H9 (cell line): ENCODE measurements at regions not wholly inside any gene's neighbourhood (a gene's known extent, or its start where the extent isn't known, plus 50 kb on each side); places are given as distances from the start of the nearest gene placed in this dataset.

Experiments used
- DNase-seq: peaks from one replicate; pipeline ENCODE4 v3.0.0-alpha.2; 2017
- H2AFZ ChIP-seq: one replicate; pipeline ENCODE4 v1.6.1; 2013; ENCODE audit warnings: mild to moderate bottlenecking, low read length, control low read depth, moderate library complexity
- H2AK5ac ChIP-seq: 2 replicates; pipeline ENCODE4 v1.6.1; 2013; ENCODE audit warnings: low read length, control low read depth, mixed read lengths; ENCODE audit not compliant: insufficient read length
- H2BK120ac ChIP-seq: one replicate; pipeline ENCODE4 v1.6.1; 2013; ENCODE audit warnings: low read depth, mild to moderate bottlenecking, low read length, control low read depth, inconsistent platforms; ENCODE audit not compliant: poor library complexity, severe bottlenecking
- H2BK12ac ChIP-seq: 2 replicates; pipeline ENCODE4 v1.6.1; 2013; ENCODE audit warnings: low read length, control low read depth, mixed read lengths, low read depth; ENCODE audit not compliant: insufficient read length
- H2BK15ac ChIP-seq: 2 replicates; pipeline ENCODE4 v1.6.1; 2013; ENCODE audit warnings: low read depth, low read length, control low read depth
- H2BK20ac ChIP-seq: one replicate; pipeline ENCODE4 v1.6.1; 2013; ENCODE audit warnings: low read depth, mild to moderate bottlenecking, low read length, control low read depth, inconsistent platforms; ENCODE audit not compliant: poor library complexity, severe bottlenecking
- H2BK5ac ChIP-seq: 2 replicates; pipeline ENCODE4 v1.6.1; 2013; ENCODE audit warnings: low read length, control low read depth, mixed read lengths; ENCODE audit not compliant: insufficient read length
- H3K14ac ChIP-seq: 2 replicates; pipeline ENCODE4 v1.6.1; 2013; ENCODE audit warnings: low read length, control low read depth; ENCODE audit not compliant: insufficient read depth
- H3K18ac ChIP-seq: 2 replicates; pipeline ENCODE4 v1.6.1; 2013; ENCODE audit warnings: low read depth, mild to moderate bottlenecking, mixed read lengths, low read length, control low read depth; ENCODE audit not compliant: insufficient read length
- H3K23ac ChIP-seq: 2 replicates; pipeline ENCODE4 v1.6.1; 2013; ENCODE audit warnings: low read length, control low read depth, mixed read lengths, low read depth; ENCODE audit not compliant: insufficient read length
- H3K23me2 ChIP-seq: 2 replicates; pipeline ENCODE4 v1.6.1; 2013; ENCODE audit warnings: low read depth, mild to moderate bottlenecking, mixed read lengths, low read length, control low read depth; ENCODE audit not compliant: insufficient read length, poor library complexity, severe bottlenecking
- H3K27ac ChIP-seq: 2 replicates; pipeline ENCODE4 v1.5.1; 2013; ENCODE audit warnings: low read length, control low read depth, mixed read lengths, low read depth; ENCODE audit not compliant: insufficient read length
- H3K27me3 ChIP-seq: 2 replicates; pipeline ENCODE4 v1.6.1; 2013; ENCODE audit warnings: low read length, control low read depth, inconsistent platforms; ENCODE audit not compliant: insufficient read depth
- H3K4ac ChIP-seq: 2 replicates; pipeline ENCODE4 v1.6.1; 2013; ENCODE audit warnings: low read depth, mild to moderate bottlenecking, control low read depth, inconsistent platforms, low read length, moderate library complexity
- H3K4me1 ChIP-seq: 2 replicates; pipeline ENCODE4 v1.6.1; 2013; ENCODE audit warnings: low read length, control low read depth, inconsistent platforms; ENCODE audit not compliant: insufficient read depth
- H3K4me2 ChIP-seq: 2 replicates; pipeline ENCODE4 v1.6.1; 2013; ENCODE audit warnings: low read length, control low read depth, mixed read lengths; ENCODE audit not compliant: insufficient read length, insufficient read depth
- H3K56ac ChIP-seq: 2 replicates; pipeline ENCODE4 v1.6.1; 2013; ENCODE audit warnings: low read depth, mild to moderate bottlenecking, mixed read lengths, low read length, control low read depth; ENCODE audit not compliant: insufficient read length
- H3K79me1 ChIP-seq: 2 replicates; pipeline ENCODE4 v1.6.1; 2013; ENCODE audit warnings: low read depth, mild to moderate bottlenecking, moderate library complexity, low read length, control low read depth, inconsistent platforms; ENCODE audit not compliant: insufficient read depth, poor library complexity, severe bottlenecking
- H3K79me2 ChIP-seq: 2 replicates; pipeline ENCODE4 v1.6.1; 2013; ENCODE audit warnings: low read length, control low read depth, inconsistent platforms; ENCODE audit not compliant: insufficient read depth
- H3K9ac ChIP-seq: 2 replicates; pipeline ENCODE4 v1.6.1; 2013; ENCODE audit warnings: low read length, control low read depth, mixed read lengths; ENCODE audit not compliant: insufficient read length; ENCODE audit errors: extremely low read depth
- H3K9me3 ChIP-seq: one replicate; pipeline ENCODE4 v1.6.1; 2013; ENCODE audit warnings: low read depth, low read length, inconsistent platforms; ENCODE audit not compliant: control insufficient read depth
- H3T11ph ChIP-seq: one replicate; pipeline ENCODE4 v1.6.1; 2013; ENCODE audit warnings: mild to moderate bottlenecking, low read length, control low read depth, inconsistent platforms
- H4K20me1 ChIP-seq: one replicate; pipeline ENCODE4 v1.6.1; 2013; ENCODE audit not compliant: control insufficient read depth, insufficient read length, insufficient read depth
- H4K5ac ChIP-seq: 2 replicates; pipeline ENCODE4 v1.6.1; 2013; ENCODE audit warnings: low read depth, mild to moderate bottlenecking, mixed read lengths, low read length, control low read depth; ENCODE audit not compliant: insufficient read length
- H4K8ac ChIP-seq: replicated peaks from 2 replicates; pipeline ENCODE4 v1.6.1; 2013; ENCODE audit warnings: low read length, control low read depth, mixed read lengths, low read depth; ENCODE audit not compliant: insufficient read length
- H4K91ac ChIP-seq: 2 replicates; pipeline ENCODE4 v1.6.1; 2013; ENCODE audit warnings: low read depth, mild to moderate bottlenecking, moderate library complexity, mixed read lengths, low read length, control low read depth; ENCODE audit not compliant: insufficient read length
- H3K27ac Mint-ChIP-seq, 3 experiments: 2 replicates in 2 of 3; 3 replicates in 1 of 3; pipeline ENCODE4 v1.8.0; 2020 to 2021; ENCODE audit warnings: mixed read lengths in 3 of 3, mild to moderate bottlenecking in 1 of 3, moderate library complexity in 1 of 3
- H3K27me3 Mint-ChIP-seq: 2 replicates; pipeline ENCODE4 v1.8.0; 2021; ENCODE audit warnings: low read depth, mild to moderate bottlenecking, moderate library complexity, mixed read lengths
- H3K36me3 Mint-ChIP-seq, 3 experiments: 2 replicates in 2 of 3; 3 replicates in 1 of 3; pipeline ENCODE4 v1.8.0; 2020 to 2021; ENCODE audit warnings: low read depth in 3 of 3, mixed read lengths in 3 of 3; ENCODE audit not compliant: insufficient read depth in 1 of 3
- H3K4me1 Mint-ChIP-seq, 2 experiments: 2 replicates each; pipeline ENCODE4 v1.8.0; 2020; ENCODE audit warnings: mixed read lengths in 2 of 2
- H3K4me3 Mint-ChIP-seq, 2 experiments: 2 replicates in 1 of 2; 3 replicates in 1 of 2; pipeline ENCODE4 v1.8.0; 2020 to 2021; ENCODE audit warnings: mild to moderate bottlenecking in 2 of 2, mixed read lengths in 2 of 2, moderate library complexity in 1 of 2
- H3K9me3 Mint-ChIP-seq, 2 experiments: 2 replicates in 1 of 2; 3 replicates in 1 of 2; pipeline ENCODE4 v1.8.0; 2020; ENCODE audit warnings: mild to moderate bottlenecking in 2 of 2, mixed read lengths in 2 of 2, moderate library complexity in 1 of 2
- WGBS: extraction: QIAGEN DNeasy Blood & Tissue Kit; methylation state at CpG from one replicate; pipeline ENCODE4 v1.1.7; 2013; ENCODE audit warnings: missing lambda C conversion rate, low lambda C conversion rate, mixed read lengths; ENCODE audit not compliant: insufficient read length; ENCODE audit errors: extremely low coverage; 5-methylcytosine and 5-hydroxymethylcytosine counted together
- TF ChIP-seq, protein P1 (sequence below): fragments of 200-600 bp; sonication (generic); conservative IDR thresholded peaks from 3 replicates; pipeline ENCODE4 v1.8.0; 2021; ENCODE audit warnings: antibody characterized with exemption, mild to moderate bottlenecking

DNA sequence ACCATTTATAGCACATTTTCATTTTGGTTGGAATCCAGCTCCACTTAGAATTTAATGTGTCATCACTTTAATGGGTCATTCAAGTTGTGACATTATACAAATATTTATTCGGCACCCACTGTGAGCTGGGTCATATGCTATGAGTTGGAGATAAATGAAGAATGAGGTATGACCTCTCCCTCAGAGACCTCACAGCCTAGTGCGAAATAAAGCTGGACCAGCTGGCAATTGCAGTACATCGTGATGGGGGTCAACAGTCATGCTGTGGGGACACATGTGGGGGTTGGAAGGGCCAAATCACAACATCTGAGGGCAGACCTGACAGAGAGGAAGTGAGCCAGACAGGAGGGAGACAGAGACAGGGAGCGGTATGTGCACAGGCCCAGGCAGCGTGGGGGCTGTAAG, 175.4 kb downstream of the MAIP1 start:
- no peak overlapping the region for H3K4me2 ChIP-seq
- H3K4me3 Mint-ChIP-seq, result no peak overlapping the region

More for the DNA sequence above, 175.4 kb downstream of the MAIP1 start:
- no CpG with 5 or more reads among the region's 5 CpGs for WGBS
- H3K9me3 ChIP-seq, result peaks cover 17% of the 10 kb centered on the region
- H3T11ph ChIP-seq, result no peak overlapping the region
- no peaks in the 10 kb centered on the region for H3K27me3 Mint-ChIP-seq
- no peak overlapping the region for H2BK120ac ChIP-seq
- no peak overlapping the region for H2BK20ac ChIP-seq
- no peaks in the 10 kb centered on the region for H3K79me1 ChIP-seq
- no peak for DNase-seq
- H3K18ac ChIP-seq, result no peak overlapping the region
- H2BK15ac ChIP-seq, result no peak overlapping the region
- no peaks in the 10 kb centered on the region for H3K79me2 ChIP-seq
- H2BK12ac ChIP-seq, result no peak overlapping the region
- no peak overlapping the region for H4K5ac ChIP-seq
- H3K4me1 ChIP-seq, result peaks cover 5% of the 10 kb centered on the region; the same call in 1 of the 2 replicates
- H2AK5ac ChIP-seq, result no peak overlapping the region
- peaks cover 15 to 17% (median 16%) of the 10 kb centered on the region in 3 experiments for H3K36me3 Mint-ChIP-seq
- peaks cover 17 to 27% of the 10 kb centered on the region in 2 experiments for H3K4me1 Mint-ChIP-seq
- H2AFZ ChIP-seq, result no peak overlapping the region
- no peak overlapping the region for H3K23ac ChIP-seq
- H4K8ac ChIP-seq, result no peak overlapping the region
- H3K14ac ChIP-seq, result no peak overlapping the region
- TF ChIP-seq, protein P1, sequence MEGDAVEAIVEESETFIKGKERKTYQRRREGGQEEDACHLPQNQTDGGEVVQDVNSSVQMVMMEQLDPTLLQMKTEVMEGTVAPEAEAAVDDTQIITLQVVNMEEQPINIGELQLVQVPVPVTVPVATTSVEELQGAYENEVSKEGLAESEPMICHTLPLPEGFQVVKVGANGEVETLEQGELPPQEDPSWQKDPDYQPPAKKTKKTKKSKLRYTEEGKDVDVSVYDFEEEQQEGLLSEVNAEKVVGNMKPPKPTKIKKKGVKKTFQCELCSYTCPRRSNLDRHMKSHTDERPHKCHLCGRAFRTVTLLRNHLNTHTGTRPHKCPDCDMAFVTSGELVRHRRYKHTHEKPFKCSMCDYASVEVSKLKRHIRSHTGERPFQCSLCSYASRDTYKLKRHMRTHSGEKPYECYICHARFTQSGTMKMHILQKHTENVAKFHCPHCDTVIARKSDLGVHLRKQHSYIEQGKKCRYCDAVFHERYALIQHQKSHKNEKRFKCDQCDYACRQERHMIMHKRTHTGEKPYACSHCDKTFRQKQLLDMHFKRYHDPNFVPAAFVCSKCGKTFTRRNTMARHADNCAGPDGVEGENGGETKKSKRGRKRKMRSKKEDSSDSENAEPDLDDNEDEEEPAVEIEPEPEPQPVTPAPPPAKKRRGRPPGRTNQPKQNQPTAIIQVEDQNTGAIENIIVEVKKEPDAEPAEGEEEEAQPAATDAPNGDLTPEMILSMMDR, result no peak
- no peak overlapping the region for H2BK5ac ChIP-seq
- no peak overlapping the region for H3K4ac ChIP-seq
- no peak overlapping the region for H3K56ac ChIP-seq
- H3K23me2 ChIP-seq, result peaks cover under 1% of the 10 kb centered on the region
- peaks cover 17 to 19% of the 10 kb centered on the region in 2 experiments for H3K9me3 Mint-ChIP-seq
- H3K27ac Mint-ChIP-seq, result no peak overlapping the region
- no peaks in the 10 kb centered on the region for H3K27me3 ChIP-seq
- H3K27ac ChIP-seq, result no peak overlapping the region
- no peak overlapping the region for H3K9ac ChIP-seq
- no peaks in the 10 kb centered on the region for H4K20me1 ChIP-seq
- H4K91ac ChIP-seq, result no peak overlapping the region
